Panc1 (cell line): ENCODE measurements at regions not wholly inside any gene's neighbourhood (a gene's known extent, or its start where the extent isn't known, plus 50 kb on each side); places are given as distances from the start of the nearest gene placed in this dataset.

Source experiments
- ATAC-seq: fragments of 200-7000 bp; cut with Tn5 transposase; 2 replicates; pipeline ENCODE4 v1.9.1; 2020; ENCODE audit warnings: mild to moderate bottlenecking, moderate library complexity
- BruUV-seq: library from RNA; stranded (reverse); fragments of 400-500 nt; replicated peaks from 2 replicates; lab custom pipeline; 2021; lab: Mats Ljungman, UMichigan
- CTCF ChIA-PET: fragments of 300-600 bp; sonication (Branson Sonifier 250); formaldehyde crosslinking; loops from one replicate; lab custom pipeline; 2022; ENCODE audit warnings: antibody characterized with exemption; lab: Charles Lee
- POLR2A ChIA-PET: fragments of 300-600 bp; sonication (Branson Sonifier 250); formaldehyde crosslinking; loops from one replicate; lab custom pipeline; 2022; ENCODE audit warnings: antibody characterized with exemption; lab: Charles Lee
- DNase-seq: peaks from one replicate; pipeline ENCODE4 v3.0.0-alpha.2; 2010; ENCODE audit warnings: low read depth, low spot score
- H3K27ac ChIP-seq: 2 replicates; pipeline ENCODE4 v1.5.1; 2011; ENCODE audit warnings: mild to moderate bottlenecking, low read length, inconsistent platforms
- H3K27me3 ChIP-seq: fragments of 200-500 bp; sonication (Bioruptor generic); 2 replicates; pipeline ENCODE4 v1.6.0; 2014; ENCODE audit warnings: low read length, inconsistent platforms; ENCODE audit not compliant: control insufficient read depth, insufficient read depth
- H3K36me3 ChIP-seq: fragments of 200-500 bp; sonication (Bioruptor generic); 2 replicates; pipeline ENCODE4 v1.5.1; 2014; ENCODE audit warnings: inconsistent platforms, mild to moderate bottlenecking, low read length, moderate library complexity; ENCODE audit not compliant: control insufficient read depth, insufficient read depth
- H3K4me1 ChIP-seq: 2 replicates; pipeline ENCODE4 v1.5.1; 2011; ENCODE audit warnings: inconsistent platforms, mild to moderate bottlenecking, low read length, moderate library complexity; ENCODE audit not compliant: control insufficient read depth, insufficient read depth
- H3K4me3 ChIP-seq, 2 experiments: 2 replicates each; pipeline ENCODE4 v1.5.1; 2011 to 2012; ENCODE audit warnings: low read depth in 2 of 2, low read length in 2 of 2, mild to moderate bottlenecking in 2 of 2, inconsistent platforms in 1 of 2, moderate library complexity in 1 of 2
- H3K9me3 ChIP-seq: fragments of 200-500 bp; sonication (Bioruptor generic); 2 replicates; pipeline ENCODE4 v1.5.1; 2014; ENCODE audit warnings: low read depth, mild to moderate bottlenecking, inconsistent platforms, low read length, moderate library complexity; ENCODE audit not compliant: control insufficient read depth, insufficient read depth
- POLR2AphosphoS5 ChIP-seq: IDR thresholded peaks from 2 replicates; pipeline ENCODE4 v1.6.1; 2012; ENCODE audit warnings: mild to moderate bottlenecking, low read depth, low read length, moderate library complexity
- SIN3A ChIP-seq: IDR thresholded peaks from 2 replicates; pipeline ENCODE4 v1.6.1; 2012; ENCODE audit warnings: low read depth, mild to moderate bottlenecking, low read length, moderate library complexity, borderline replicate concordance; ENCODE audit not compliant: insufficient read depth
- TCF7L2 ChIP-seq: IDR thresholded peaks from 2 replicates; pipeline ENCODE4 v1.6.1; 2011; ENCODE audit warnings: mild to moderate bottlenecking, low read depth, low read length, inconsistent platforms
- in situ Hi-C: cut with HindIII; loops from 2 replicates; pipeline ENCODE4 v1.10.0; 2016; ENCODE audit warnings: low sequenced_read_pairs, low pct_unique_long_range_greater_than_20kb
- intact Hi-C: fragments of 100-400 bp; cut with micrococcal nuclease; formaldehyde crosslinking; loops from one replicate; pipeline ENCODE4 v1.10.0; 2022; ENCODE audit not compliant: unreplicated experiment
- TF ChIP-seq, protein P1 (sequence below), 2 experiments: IDR thresholded peaks; 2 replicates each; pipeline ENCODE4 v1.6.1; 2011 to 2012; ENCODE audit warnings: low read depth in 2 of 2, control low read depth in 1 of 2, low read length in 1 of 2, mild to moderate bottlenecking in 1 of 2, moderate library complexity in 1 of 2; ENCODE audit not compliant: insufficient read depth in 1 of 2
- TF ChIP-seq, protein P2 (sequence below): fragments of 450-650 bp; IDR thresholded peaks from 2 replicates; pipeline ENCODE4 v1.5.1; 2017; ENCODE audit warnings: mild to moderate bottlenecking

DNA sequence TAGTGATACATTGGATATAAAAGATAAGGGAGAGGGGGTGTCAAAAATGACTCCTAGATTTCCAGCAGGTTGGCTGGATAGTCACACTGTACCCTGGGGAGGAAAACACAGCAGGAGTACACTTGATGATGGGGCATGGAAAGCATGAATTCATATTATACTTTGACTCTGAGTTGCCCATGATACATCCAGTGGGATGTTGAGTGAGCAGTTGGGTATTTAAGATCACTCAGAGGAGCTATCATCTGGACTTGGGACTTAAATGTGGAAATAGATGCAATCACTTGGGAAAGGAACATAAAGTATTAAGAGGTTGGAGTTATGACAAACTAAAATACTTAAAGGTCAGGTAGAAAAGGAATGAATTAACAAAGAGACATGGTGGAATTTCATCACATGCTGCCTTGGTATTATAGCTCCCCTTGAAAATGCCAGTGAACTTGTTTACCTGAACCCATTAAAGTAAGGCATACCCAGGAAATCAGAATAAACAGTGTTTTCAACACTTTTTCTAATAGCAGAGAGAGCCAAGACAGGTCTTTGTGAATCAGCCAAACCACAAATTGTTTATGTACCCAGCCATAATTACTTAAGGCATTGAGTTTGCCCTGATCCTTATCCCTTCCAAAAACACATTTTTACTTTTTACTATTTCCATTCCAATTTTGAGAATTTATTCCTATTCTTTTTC, 49.9 kb upstream of the ABI3BP start:
- in situ Hi-C loops, result no loop called here
- Histone ChIP-seq H3K36me3 (no peaks in the 10 kb centered on the region), H3K4me1 (no peaks in the 10 kb centered on the region), H3K27ac (no peak overlapping the region), H3K4me3 (no peak overlapping the region), H3K9me3 (no peaks in the 10 kb centered on the region), H3K27me3 (no peaks in the 10 kb centered on the region)
- ATAC-seq (no peak), DNase-seq (no peak)
- no TSS peak for BruUV-seq
- ChIA-PET POLR2A (no interaction called here), CTCF (no interaction called here)
- intact Hi-C loops, result no loop called here
- TF ChIP-seq POLR2AphosphoS5, result no peak
- TF ChIP-seq, protein P1, sequence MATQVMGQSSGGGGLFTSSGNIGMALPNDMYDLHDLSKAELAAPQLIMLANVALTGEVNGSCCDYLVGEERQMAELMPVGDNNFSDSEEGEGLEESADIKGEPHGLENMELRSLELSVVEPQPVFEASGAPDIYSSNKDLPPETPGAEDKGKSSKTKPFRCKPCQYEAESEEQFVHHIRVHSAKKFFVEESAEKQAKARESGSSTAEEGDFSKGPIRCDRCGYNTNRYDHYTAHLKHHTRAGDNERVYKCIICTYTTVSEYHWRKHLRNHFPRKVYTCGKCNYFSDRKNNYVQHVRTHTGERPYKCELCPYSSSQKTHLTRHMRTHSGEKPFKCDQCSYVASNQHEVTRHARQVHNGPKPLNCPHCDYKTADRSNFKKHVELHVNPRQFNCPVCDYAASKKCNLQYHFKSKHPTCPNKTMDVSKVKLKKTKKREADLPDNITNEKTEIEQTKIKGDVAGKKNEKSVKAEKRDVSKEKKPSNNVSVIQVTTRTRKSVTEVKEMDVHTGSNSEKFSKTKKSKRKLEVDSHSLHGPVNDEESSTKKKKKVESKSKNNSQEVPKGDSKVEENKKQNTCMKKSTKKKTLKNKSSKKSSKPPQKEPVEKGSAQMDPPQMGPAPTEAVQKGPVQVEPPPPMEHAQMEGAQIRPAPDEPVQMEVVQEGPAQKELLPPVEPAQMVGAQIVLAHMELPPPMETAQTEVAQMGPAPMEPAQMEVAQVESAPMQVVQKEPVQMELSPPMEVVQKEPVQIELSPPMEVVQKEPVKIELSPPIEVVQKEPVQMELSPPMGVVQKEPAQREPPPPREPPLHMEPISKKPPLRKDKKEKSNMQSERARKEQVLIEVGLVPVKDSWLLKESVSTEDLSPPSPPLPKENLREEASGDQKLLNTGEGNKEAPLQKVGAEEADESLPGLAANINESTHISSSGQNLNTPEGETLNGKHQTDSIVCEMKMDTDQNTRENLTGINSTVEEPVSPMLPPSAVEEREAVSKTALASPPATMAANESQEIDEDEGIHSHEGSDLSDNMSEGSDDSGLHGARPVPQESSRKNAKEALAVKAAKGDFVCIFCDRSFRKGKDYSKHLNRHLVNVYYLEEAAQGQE (IDR thresholded peaks at IDR 0.05; ENCODE audit: insufficient read depth in 1 of 2, low read depth in 2 of 2, low read length in 1 of 2), result no peak
- no peak for TF ChIP-seq SIN3A
- no peak for TF ChIP-seq TCF7L2
- TF ChIP-seq, protein P2, sequence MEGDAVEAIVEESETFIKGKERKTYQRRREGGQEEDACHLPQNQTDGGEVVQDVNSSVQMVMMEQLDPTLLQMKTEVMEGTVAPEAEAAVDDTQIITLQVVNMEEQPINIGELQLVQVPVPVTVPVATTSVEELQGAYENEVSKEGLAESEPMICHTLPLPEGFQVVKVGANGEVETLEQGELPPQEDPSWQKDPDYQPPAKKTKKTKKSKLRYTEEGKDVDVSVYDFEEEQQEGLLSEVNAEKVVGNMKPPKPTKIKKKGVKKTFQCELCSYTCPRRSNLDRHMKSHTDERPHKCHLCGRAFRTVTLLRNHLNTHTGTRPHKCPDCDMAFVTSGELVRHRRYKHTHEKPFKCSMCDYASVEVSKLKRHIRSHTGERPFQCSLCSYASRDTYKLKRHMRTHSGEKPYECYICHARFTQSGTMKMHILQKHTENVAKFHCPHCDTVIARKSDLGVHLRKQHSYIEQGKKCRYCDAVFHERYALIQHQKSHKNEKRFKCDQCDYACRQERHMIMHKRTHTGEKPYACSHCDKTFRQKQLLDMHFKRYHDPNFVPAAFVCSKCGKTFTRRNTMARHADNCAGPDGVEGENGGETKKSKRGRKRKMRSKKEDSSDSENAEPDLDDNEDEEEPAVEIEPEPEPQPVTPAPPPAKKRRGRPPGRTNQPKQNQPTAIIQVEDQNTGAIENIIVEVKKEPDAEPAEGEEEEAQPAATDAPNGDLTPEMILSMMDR, result no peak
